GM18858 (cell line): ENCODE measurements at regions not wholly inside any gene's neighbourhood (a gene's known extent, or its start where the extent isn't known, plus 50 kb on each side); places are given as distances from the start of the nearest gene placed in this dataset.
"Not testable (repeated sequence)": the region's sequence is repeated elsewhere in the genome, so short reads cannot be mapped to it uniquely, and the experiment has no call there.

Source experiments
- ATAC-seq: cut with Tn5 transposase; IDR thresholded peaks from one replicate; pipeline ENCODE4 v1.9.1; 2021; ENCODE audit not compliant: unreplicated experiment

DNA sequence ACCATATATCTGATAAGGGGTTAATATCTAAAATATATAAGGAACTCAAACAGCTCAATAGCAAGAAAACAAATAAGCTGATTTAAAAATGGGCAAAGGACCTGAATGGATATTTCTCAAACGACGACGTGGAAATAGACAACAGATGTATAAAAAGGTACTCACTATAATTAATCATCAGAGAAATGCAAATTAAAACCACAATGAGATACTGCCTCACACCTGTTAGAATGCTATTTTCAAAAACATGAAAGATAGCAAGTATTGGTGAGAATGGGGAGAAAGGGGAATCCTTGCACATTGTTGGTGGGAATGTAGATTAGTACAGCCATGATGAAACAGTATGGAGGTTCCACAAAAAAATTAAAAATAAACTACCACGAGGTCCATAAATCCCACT lies 163.2 kb downstream of the DKK1 start:
- no peak for ATAC-seq

DNA sequence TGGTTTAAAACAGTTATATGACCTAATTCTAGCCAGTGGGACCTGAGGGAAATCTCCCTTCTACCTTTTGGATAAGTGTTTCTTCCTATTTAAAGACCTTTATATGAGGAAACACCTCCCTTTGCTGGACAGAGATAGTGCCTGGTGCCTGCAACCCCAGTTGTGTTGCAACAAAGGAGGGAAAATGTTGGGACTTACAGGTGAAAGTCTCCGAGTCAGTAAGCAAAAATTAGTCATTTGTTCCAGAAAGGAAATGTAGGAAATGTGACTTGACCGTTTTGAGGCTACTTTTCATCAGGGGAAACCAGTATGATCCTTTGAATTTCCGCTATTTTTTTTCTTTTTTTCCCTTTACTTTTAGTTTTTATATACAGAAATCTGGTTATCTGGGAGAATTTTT lies 165.5 kb downstream of the DKK1 start:
- no peak for ATAC-seq

DNA sequence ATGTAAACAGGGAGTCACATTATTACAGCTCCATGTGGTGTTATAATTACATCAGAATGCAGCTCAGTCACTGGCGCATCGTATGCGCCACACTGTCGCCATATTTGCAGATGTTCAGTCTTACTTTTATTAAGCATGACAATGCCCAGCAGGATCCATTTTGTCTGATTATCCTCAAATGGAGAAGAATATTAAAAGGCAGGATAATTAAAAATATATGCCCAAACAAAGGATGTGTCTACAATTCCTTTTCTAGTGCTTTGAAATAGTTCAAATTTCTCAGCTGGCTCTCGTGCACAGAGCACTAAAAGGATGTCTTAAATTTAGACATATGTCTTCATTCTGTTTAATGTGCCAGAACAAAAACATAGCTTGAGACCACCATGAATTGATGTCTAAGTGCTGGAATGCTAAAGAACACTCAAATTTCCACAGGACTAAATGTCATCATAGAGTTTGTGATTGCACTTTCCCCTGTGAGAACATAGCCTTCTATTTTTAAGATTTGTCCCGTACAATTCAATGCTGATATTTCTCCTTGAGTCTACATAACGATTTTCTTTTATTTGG lies 168.0 kb downstream of the DKK1 start:
- ATAC-seq, result no peak

DNA sequence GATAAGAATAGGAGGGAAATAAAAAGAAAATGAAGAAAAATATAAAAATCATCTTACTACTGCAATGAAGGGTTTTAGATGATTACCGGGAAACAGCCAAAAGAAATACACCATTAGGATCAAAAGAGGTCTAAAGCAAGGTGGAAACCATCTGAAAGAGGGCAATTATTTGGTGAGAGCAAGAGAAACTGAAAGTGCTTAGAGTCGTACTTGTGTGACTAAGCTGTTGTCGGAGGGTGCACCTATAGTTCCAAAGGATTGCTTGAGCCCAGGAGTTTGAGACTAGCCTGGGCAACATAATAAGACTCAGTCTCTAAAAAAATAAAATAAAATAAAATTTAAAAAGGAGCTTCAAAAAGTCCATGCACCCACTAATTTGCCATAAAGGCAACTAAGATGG lies 169.5 kb downstream of the DKK1 start:
- peak; percentile 80 for ATAC-seq

DNA sequence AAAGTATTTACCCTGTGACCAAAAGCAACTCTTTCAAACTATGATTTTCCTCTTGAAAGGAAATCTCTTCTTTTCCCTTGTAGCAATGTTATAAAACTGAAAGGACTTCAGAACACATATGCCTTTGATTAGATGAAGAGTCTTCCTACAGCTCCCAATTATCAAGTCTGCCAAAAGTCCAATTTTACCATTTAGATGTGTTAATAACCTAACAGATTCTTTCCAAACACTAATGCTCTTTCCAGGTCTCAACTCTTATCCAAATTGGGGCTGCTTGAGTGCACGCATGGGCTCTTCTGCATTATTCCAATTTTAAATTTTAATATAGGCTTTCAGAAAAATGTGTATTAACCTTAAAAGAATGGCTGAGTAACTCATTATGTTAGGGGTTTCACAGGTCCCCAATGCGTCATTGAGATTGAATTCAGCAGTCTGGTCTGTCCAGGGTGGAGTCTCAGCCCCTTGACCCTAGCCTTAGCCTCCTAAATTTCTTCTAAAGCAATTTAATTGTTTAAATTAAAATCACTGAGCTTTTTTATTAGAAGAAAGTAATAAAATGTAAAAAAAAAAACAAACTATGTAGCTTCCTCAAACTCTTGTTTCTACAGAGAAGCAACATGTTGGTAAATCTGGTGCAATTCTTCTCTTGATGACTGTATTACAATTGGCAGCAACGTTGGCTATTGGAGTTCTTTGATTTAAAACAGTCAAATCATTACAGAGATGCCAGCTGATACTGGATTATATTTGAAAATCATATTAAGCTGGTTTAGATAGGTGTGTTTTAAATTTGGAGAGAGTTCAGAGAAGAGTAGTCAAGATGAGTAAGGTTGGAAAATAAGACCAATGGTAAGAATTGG lies 170.4 kb downstream of the DKK1 start:
- ATAC-seq, result no peak

DNA sequence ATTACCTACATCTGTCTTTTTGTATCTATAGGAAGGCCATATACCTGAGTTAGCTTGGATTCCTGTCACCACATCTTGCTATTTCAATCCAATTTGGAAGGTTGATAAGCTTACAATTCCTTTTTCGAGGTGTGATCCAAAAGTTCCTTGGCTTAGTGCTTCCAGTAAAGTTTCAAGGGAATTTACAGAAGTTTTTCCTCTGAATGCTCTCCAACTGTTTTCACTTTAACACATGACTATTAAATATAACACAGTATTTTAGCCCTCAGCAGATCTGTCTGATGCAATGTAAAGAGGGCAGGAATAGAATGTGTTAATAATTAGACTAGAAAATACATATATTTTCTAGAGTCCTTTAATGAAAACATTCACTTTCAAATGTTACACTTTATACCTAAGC lies 171.4 kb downstream of the DKK1 start:
- no peak for ATAC-seq

DNA sequence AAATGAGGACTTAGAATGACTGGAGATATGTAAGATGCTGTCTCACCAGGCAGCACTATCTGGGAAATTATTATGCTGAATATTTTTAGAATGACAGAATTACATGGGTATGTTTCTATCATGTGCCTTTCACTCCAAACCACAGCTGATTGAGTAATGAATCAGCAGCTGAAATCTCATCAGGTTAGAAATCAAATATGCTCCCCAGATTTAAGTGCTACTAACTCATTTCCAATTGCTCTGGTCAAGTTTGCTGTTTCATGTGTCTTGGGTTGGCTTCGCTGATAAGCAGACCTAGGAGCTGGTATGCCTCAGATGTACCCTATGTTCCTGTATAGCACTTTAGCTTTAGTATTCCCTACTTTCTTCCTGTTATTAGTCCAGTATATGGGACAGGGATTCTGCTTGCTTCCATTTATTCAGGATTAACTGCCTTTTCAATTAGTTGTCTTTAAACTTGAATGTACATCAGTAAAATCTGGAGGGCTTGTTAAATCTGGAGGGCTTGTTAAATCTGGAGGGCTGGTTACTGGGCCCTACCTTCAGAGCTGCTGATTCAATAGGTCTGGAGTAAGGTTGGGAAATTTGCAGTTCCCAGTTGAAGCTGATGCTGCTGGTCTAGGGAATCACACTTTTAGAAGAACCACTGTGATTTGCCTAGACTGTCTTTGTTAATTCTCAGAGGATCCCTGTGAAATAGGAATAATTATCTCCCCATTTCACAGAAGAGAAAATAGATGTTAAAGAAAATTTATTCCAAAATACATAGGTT lies 172.9 kb downstream of the DKK1 start:
- ATAC-seq, result no peak

DNA sequence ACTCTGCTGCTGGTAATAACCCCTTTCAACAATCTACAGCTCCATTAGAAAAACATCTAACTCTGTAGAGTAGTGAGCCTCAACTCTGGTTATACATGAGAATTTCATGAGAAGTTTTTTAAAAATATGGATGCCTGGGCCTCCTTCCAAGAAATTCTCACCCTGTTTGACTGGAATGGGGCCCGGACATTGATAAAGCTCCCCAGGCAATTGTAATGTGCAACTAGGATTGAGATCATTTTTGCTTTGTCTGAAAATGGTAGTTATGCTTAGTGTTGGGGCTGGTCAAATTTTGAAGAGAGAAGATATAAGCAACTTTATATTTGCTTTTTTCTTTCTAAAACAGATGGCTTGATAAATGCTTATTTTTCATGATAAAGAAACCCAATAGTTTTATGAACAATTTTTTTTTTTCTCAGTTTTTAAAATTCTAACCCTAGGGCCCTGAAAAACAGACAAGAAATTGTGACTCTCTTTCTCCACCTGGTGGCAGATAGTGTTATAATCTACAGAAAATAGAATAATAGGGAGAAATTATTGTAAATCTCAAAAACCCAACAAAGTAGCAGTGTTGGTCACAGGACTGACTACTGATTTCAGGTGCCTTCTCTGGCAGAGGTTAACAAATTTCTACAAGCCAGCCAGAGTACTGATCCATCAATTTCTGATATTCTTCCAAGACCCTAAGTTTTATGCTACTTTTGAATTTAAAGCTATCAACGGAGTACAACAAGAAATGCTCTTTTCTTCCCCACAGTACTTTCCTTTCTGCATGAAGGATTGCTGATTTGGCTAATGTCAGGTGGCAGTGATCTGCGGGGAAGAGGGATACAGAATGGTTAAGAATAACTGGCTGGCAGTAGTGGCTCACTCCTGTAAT lies 174.8 kb downstream of the DKK1 start:
- peak; percentile 48 for ATAC-seq

DNA sequence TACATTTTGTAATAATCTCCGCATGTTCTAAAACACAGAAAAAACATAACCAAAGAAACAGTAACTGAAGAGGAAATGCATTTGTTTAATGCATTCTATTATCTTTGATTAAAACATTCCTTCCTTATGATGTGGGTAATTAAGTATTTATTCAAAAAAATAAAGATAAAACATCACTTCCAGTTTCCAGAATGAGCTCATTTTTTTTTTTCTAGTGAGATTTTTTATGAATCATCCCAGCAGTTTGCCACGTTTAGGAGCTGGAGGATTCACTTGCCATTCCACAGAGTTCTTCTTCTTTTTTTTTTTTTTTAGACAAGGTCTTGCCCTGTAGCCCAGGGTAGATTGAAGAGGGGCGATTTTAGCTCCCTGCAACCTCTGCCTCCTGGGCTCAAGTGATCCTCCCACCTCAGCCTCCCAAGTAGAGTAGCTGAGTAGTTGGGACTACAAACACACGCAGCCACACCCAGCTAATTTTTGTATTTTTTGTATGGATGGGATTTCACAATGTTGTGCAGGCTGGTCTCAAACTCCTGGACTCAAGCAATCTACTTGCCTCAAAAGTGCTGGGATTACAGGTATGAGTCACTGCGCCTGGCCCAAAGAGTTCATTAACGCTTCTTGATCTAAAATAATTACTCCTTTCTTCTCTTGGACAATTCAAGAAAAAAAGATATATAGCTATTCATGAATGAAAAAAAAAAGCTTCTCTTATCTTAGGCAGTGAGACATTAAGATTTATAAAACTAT lies 177.3 kb downstream of the DKK1 start:
- no peak for ATAC-seq

DNA sequence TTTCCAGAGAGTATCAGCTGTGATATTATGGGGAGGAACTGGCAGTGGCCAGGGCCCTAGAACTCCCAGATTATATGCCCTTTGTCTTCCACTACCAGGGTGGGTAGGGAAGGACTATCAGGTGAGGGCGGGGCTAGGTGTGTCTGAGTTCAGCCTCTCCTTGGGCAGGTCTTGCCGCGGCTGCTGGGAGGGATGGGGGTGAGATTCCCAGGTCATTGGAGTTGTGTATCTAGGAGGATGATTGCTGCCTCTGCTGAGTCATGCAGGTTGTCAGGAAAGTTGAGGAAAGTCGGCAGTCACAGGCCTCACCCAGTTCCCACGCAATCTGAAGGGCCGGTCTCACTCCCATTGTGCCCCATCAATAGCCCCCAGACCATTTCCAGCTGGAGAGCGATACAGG lies 185.2 kb downstream of the DKK1 start:
- ATAC-seq, result no peak

DNA sequence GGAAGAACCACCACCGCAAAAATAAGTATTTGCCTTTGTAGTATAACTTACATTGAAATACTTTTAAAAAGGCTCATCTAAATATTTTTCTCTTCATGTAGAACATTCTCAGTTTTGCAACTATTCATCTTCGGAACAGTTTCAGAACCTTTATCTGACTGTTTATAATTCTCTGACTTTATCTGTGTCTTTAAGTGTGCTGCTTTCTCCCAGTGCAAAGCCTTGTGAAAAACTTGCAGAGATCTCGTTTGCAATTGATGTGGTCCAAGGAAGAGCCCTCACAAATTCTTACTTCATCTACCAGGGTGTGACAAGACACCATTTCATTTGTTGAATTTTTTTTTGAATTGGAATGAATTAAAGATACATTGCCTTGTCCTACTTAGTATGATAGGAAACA lies 186.4 kb downstream of the DKK1 start:
- no peak for ATAC-seq

DNA sequence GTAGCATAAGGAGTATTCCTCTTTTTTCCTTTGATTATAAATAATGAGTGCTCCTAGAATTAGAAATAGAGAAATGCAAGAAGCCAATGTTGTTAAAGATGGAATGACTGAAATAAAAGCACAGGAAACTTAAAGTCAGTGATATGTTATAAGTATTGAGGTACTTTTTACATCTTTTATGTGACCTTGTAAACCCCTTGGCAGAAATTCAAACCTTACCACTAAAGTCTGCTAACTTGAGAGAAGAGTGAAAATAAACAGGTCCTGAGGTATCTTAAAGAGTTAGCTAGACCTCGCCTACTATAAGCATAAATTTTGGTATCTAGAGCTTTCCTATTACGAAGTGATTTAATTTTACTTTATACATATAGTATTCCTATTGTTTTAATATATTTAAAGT lies 188.2 kb downstream of the DKK1 start:
- no peak for ATAC-seq

DNA sequence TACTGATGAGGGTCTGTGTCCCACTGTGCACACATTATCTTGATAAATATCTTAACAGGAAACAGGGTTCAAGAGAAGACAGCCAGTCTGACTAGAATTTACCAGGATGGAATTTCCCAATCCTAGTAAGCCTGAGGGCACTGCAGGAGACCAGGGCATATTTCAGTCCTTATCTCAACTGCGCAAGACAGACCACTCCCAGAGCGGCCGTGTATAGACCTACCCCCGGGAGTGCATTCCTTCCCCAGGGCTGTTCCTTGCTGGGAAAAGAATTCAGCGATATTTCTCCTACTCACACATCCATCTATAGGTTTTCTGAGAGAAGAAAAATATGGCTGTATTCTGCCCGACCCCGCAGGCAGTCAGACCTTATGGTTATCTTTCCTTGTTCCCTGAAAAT lies 191.3 kb downstream of the DKK1 start:
- ATAC-seq, result not testable (repeated sequence)

DNA sequence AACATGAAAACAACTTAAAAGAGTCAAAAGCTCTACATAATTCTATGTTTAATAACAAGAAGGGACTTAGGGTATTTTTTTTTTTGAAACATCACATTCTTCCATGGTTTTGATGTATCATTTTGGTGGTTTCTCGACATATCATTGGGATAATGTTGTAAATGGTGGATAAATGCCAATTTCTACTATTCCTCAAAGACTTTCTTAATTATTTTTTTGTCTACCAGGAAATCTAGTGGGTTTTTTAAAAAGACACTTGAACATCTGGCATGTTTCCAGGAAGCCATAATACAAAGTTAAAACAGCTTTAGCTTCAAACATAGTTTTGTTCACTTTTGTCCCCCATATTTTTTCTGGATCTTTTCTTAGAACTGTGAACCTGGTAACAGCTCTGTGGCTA lies 200.4 kb downstream of the DKK1 start:
- ATAC-seq, result no peak

DNA sequence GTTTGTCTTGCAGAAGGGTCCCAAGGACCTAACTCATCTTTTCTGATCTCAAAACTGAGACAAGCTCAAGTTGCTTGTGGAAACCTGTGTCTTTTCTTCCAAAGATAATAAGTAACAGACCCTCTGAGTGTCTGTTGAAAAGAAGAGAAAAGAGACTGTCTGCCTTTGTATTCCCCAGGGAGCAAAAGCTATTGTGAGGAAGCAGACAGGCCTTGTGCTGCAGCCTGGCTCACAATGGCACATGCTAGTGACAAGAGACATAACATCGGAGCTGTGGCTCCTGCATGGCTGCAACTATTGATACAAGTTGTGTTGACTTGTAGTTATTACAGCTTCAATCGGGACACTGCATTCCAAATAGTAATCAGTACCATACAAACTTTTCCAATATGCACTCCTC lies 202.9 kb downstream of the DKK1 start:
- no peak for ATAC-seq

DNA sequence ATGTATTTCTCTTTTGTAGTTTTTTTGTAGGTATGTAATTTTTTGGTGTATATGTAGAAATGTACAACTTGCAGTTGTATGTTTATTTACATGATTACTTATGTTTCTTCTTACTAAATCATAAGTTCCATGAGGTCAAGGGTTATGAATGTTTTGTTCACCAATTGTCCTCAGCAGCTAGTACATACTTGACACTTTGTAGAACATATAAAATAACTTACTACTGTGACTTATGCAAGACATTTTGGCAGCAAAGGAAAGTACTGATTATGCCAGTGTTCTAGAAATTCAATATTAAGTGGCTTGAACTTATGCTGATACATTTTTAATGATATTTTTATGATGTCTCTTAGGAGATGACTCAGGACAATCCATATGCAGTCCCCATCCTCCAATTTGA lies 209.6 kb downstream of the DKK1 start:
- no peak for ATAC-seq

DNA sequence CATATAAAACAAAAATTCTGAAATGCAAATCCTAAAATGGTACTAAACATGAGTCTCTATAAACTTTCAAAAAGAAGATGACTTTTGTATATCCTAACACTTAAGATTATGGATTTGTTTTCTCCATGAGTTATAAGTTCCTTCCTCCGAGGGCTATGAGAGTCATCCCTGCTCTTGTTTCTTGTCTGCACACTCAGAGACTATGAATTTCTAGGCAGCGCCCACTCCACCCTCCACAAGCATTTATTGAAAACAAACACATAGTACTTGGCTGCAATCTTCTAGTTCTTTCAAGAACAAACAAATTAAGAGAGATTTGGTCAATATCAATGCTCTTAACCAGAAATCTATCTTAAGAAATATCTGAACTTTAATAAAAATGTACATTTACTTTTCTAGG lies 211.7 kb downstream of the DKK1 start:
- ATAC-seq, result no peak

DNA sequence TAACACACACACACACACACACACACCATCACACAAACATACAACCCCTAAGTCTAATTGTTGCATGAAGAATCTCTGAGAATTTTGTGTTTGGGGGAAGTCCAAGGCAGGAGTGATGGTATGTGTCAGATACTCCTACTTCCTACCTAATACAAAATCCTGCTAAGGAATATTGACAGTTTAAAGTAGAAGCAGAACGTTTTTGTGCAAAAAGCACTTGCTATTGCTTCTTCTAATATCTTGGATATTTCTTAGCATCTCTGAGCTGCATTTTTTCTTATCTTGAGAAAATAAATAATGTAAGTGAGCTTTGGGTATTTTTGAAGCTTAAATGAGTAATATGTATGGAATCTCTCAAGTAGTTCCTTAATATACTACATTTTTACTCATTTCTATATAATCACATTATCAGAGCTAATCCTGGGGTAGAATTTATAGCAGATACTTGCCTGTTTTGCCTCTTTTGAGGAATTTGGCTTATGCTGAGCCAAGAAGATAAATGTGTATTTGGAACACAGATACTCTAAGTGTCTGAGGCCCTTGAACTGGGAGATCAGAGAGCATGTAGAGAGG lies 212.3 kb downstream of the DKK1 start:
- ATAC-seq, result no peak

DNA sequence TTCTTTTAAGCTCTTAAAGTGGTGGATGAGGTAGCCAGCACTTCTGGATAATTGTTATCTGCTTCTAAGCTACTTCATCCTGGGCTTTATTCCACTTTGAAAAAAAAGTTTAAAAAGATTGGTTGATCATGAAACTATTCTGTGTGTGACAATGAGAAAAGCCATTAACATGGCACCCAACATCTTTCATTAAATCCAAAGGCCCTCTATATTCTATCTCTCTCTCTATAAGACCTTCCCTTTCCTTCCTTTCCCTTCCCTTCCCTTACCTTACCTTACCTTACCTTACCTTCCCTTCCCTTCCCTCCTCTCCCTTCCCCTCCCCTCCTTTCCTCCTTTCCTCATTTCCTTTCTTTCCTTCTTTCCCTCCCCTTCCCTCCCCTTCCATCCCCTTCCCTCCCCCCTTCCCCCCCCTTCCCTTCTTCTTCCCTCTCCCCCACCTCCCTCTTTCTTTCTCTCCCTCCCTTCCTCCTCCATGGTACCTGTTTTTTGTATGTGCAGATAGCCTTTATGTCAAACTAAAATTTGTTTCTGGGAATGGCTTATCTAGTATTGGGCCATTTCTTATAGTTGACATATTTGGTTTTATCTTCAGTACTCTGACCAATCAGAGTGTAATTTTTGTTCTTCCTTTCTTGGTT lies 218.7 kb downstream of the DKK1 start:
- ATAC-seq, result no peak

DNA sequence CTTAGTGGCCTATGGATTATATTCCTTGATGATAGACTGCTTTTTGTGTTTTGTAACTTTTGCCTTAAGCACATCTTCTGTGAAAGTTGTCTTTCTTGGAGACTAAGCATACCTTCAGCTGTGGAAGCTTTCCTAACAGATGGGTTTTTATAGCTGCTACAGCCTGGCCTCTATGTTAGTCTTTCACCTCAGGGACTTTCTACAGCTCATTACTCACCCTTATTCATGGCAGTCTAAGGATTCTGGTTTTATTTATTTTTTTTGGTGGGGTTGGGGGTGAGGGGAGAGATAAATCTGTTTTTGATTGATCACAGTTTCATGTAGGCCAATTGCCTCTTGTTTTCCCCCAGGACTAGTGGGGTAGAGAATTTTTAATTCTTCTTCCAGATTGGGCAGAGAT lies 219.9 kb downstream of the DKK1 start:
- ATAC-seq, result no peak
